ENCODE measurements at regions not wholly inside any gene's neighbourhood (a gene's known extent, or its start where the extent isn't known, plus 50 kb on each side); places are given as distances from the start of the nearest gene placed in this dataset.

DNA sequence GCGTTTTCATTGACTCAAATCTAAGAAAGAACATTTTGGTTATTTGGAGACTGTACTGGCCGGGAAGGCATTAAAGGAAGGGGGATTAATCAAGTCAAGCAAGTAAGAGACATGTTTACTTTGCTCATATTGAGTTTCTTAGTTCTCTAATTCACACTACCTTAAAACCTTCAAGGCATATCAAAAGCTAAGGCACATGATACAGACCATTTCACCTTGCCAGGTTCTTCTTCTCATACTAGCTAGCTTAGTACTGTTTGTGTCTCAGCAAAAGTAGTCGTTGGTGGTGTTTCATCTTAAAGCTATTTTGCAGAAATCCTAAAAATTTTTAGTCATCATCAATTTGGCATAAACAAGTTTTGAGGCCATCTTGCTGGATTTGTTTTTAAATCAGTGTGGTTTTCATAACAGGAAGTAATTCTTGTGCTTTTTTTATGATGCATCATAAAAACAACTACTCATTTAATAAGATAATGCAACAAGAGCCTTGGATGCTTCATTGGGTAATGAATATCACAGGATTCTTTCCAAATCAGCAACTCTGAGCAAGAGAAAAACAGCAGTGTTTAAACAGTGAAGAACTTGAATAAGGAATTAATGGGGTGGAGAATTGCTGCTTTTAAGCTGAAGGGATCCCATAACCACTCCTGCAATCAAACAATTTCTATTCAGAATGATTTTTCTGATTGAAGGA, 425.3 kb downstream of the EPM2A start:
- intact Hi-C loops (cut with DNase I), result no loop called here
- DNase-seq, result no peak
- Histone ChIP-seq H3K9me3 (no peaks in the 10 kb centered on the region), H3K9ac (ENCODE audit: low read depth in 2 of 2, low read length in 2 of 2) (no peak overlapping the region), H3K4me3 (no peak overlapping the region), H3K4me1 (no peaks in the 10 kb centered on the region), H3K27ac (no peak overlapping the region), H3K36me3 (no peaks in the 10 kb centered on the region), H3K27me3 (no peaks in the 10 kb centered on the region)
- TF ChIP-seq, protein P1, sequence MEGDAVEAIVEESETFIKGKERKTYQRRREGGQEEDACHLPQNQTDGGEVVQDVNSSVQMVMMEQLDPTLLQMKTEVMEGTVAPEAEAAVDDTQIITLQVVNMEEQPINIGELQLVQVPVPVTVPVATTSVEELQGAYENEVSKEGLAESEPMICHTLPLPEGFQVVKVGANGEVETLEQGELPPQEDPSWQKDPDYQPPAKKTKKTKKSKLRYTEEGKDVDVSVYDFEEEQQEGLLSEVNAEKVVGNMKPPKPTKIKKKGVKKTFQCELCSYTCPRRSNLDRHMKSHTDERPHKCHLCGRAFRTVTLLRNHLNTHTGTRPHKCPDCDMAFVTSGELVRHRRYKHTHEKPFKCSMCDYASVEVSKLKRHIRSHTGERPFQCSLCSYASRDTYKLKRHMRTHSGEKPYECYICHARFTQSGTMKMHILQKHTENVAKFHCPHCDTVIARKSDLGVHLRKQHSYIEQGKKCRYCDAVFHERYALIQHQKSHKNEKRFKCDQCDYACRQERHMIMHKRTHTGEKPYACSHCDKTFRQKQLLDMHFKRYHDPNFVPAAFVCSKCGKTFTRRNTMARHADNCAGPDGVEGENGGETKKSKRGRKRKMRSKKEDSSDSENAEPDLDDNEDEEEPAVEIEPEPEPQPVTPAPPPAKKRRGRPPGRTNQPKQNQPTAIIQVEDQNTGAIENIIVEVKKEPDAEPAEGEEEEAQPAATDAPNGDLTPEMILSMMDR (IDR thresholded peaks at IDR 0.05), result no peak

DNA sequence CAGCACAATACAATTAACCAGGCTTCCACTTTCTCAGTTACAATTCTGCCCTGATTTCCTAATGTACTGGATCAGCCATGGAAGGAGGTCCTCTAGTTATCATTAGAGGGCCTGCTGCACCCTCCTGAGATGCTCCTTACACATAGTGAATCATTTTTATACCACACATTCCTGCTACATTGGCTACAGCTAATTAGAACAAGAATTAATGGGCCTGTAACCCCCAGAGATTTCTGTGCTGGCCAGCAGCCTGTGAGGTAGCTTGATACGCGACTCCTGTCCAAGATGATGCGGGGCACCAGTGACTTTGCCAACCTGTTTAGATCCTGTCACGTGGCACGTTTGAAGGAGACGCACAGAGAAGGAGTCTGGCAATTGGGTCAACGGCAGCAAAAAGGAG, 422.8 kb downstream of the EPM2A start:
- DNase-seq, result no peak
- intact Hi-C loops (cut with DNase I), result no loop called here
- TF ChIP-seq, protein P1 (IDR thresholded peaks at IDR 0.05), result no peak
- Histone ChIP-seq H3K36me3 (no peaks in the 10 kb centered on the region), H3K4me1 (no peaks in the 10 kb centered on the region), H3K27me3 (no peaks in the 10 kb centered on the region), H3K9ac (ENCODE audit: low read depth in 2 of 2, low read length in 2 of 2) (no peak overlapping the region), H3K4me3 (no peak overlapping the region), H3K9me3 (no peaks in the 10 kb centered on the region), H3K27ac (no peak overlapping the region)

DNA sequence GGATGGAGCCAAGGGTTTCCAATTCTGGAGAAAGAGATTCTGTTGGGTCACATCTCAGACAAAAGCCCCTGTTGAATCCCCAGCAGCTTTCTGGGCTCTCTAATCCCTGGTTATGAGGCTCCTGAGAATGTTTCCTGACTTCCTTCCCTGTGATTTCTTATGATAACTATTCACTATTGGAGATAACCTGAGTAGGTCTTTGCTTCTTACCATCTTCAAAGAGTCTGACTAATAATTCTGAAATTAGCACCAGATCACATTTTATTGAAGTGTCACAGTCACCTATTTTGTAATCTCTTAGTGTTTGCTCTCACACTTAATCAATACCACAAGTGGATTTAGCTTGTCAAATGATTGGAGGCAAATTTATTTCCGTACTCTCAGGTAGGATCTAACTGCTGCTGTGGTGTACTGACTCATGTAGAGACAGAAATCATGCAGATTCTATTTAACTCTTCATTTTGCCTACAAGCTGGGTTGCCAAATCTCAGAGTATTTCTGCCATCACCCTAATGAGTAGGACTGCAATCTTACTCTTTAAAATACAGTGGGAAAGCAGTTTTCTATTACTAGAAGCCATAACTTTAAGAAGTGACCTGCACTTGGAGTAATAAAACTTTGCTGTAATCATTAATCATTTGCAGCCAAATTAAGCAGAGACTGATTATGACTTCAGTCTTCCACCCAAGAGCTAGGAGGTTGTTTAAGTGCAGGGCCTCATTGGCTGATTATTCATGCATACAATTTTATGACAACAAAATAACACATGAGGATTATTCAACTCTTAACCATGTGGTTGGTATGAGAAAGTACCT, 422.1 kb downstream of the EPM2A start:
- intact Hi-C loops (cut with DNase I), result no loop called here
- no peak overlapping the region for H3K27ac ChIP-seq
- no peaks in the 10 kb centered on the region for H3K9me3 ChIP-seq
- H3K9ac ChIP-seq (ENCODE audit: low read depth in 2 of 2, low read length in 2 of 2), result no peak overlapping the region
- TF ChIP-seq, protein P1 (IDR thresholded peaks at IDR 0.05), result no peak
- no peaks in the 10 kb centered on the region for H3K36me3 ChIP-seq
- H3K4me1 ChIP-seq, result no peaks in the 10 kb centered on the region
- no peak overlapping the region for H3K4me3 ChIP-seq
- DNase-seq, result no peak
- no peaks in the 10 kb centered on the region for H3K27me3 ChIP-seq

DNA sequence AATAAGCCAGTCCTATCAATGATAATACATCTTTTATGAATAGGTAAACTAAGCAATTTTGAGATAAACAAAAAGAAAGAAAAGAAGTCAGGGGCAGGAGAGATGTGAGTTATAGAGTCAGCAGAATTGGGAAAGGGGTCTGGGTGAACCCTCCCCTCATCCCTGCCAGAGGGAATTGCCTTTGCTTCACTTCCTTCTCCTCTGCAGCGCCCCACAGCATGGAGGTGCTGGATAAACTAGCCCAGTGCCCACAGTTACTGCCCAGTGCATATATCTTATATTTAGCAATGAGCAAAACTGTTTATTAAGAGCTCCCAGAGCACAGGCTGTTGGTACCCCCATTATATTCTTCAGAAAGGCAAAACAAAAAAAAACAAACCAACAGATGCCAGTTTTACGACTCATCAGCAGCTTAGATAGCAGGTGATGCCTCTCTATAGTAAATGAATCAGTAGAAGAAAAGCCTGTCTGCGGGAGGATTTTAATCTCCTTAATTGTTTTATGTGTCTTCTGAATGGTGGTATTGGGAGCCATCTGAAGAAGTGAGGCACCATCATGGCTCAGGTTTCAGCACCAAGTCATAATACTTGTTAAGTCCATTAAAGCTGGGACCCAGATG, 419.2 kb downstream of the EPM2A start:
- no peak overlapping the region for H3K9ac ChIP-seq (ENCODE audit: low read depth in 2 of 2, low read length in 2 of 2)
- no peaks in the 10 kb centered on the region for H3K27me3 ChIP-seq
- DNase-seq, result no peak
- H3K4me3 ChIP-seq, result no peak overlapping the region
- TF ChIP-seq, protein P1 (IDR thresholded peaks at IDR 0.05), result no peak
- intact Hi-C loops (cut with DNase I), result no loop called here
- no peaks in the 10 kb centered on the region for H3K9me3 ChIP-seq
- no peak overlapping the region for H3K27ac ChIP-seq
- H3K36me3 ChIP-seq, result no peaks in the 10 kb centered on the region
- no peaks in the 10 kb centered on the region for H3K4me1 ChIP-seq

DNA sequence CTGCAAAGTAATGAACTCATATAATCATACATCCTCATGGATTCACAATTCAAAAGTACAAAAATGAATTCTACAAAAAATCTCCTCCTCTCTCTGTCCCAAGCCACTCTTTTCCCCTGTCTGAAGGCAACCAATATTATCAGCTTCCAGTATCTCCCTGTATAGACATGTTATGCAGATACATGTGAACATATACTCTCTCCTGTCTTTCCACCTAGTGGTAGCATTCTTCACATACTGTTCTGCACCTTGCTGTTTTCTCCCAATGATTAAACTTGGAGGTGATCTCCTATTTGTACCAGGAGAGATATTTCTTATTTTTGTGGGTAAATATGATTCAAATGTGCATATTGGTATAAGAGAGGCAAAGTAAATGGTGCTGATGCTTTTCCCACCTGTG, 416.4 kb downstream of the EPM2A start:
- Histone ChIP-seq H3K36me3 (no peaks in the 10 kb centered on the region), H3K4me3 (no peak overlapping the region), H3K9me3 (no peaks in the 10 kb centered on the region), H3K27ac (no peak overlapping the region), H3K4me1 (no peaks in the 10 kb centered on the region), H3K27me3 (no peaks in the 10 kb centered on the region), H3K9ac (ENCODE audit: low read depth in 2 of 2, low read length in 2 of 2) (no peak overlapping the region)
- intact Hi-C loops (cut with DNase I), result no loop called here
- no peak for DNase-seq
- TF ChIP-seq, protein P1 (IDR thresholded peaks at IDR 0.05), result no peak
